Endothelial cell of hepatic sinusoid (primary cell): ENCODE measurements at regions not wholly inside any gene's neighbourhood (a gene's known extent, or its start where the extent isn't known, plus 50 kb on each side); places are given as distances from the start of the nearest gene placed in this dataset.
"Not testable (repeated sequence)": the region's sequence is repeated elsewhere in the genome, so short reads cannot be mapped to it uniquely, and the experiment has no call there.

Experiments used
- in situ Hi-C: cut with HindIII; loops from 2 replicates; pipeline ENCODE4 v1.10.0; 2017; ENCODE audit warnings: low sequenced_read_pairs

- in situ Hi-C loops, result no loop called here
Measured at GRCh38 chr17:64773386-64773835, 111.3 kb upstream of the SMURF2 start.

GRCh38 chr17:64772845-64773299, 110.8 kb upstream of the SMURF2 start:
- in situ Hi-C loops, result no loop called here

- in situ Hi-C loops, result no loop called here
Measured at GRCh38 chr17:64771980-64772844, 110.1 kb upstream of the SMURF2 start.

- in situ Hi-C loops, result no loop called here
Measured at GRCh38 chr17:64769712-64770111, 107.6 kb upstream of the SMURF2 start.

- in situ Hi-C loops, result no loop called here
Measured at GRCh38 chr17:64767269-64767997, 105.3 kb upstream of the SMURF2 start.

GRCh38 chr17:64765191-64765889, 103.2 kb upstream of the SMURF2 start:
- in situ Hi-C loops, result no loop called here

- in situ Hi-C loops, result no loop called here
Measured at GRCh38 chr17:64750891-64751677, 89.0 kb upstream of the SMURF2 start.

GRCh38 chr17:64750478-64750877, 88.4 kb upstream of the SMURF2 start:
- in situ Hi-C loops, result no loop called here

GRCh38 chr17:64749306-64749705, 87.2 kb upstream of the SMURF2 start:
- in situ Hi-C loops, result no loop called here

- in situ Hi-C loops, result no loop called here
Measured at GRCh38 chr17:64747938-64748540, 85.9 kb upstream of the SMURF2 start.

- in situ Hi-C loops, result loop anchor here (5.0 kb wide), 1 partner anchor 50 kb away; no protein-coding TSS in a partner anchor
Measured at GRCh38 chr17:64742326-64742725, 80.2 kb upstream of the SMURF2 start.

- in situ Hi-C loops, result loop anchor here (5.0 kb wide), 1 partner anchor 50 kb away; no protein-coding TSS in a partner anchor
Measured at GRCh38 chr17:64741916-64742315, 79.8 kb upstream of the SMURF2 start.

GRCh38 chr17:64741038-64741641, 79.0 kb upstream of the SMURF2 start:
- in situ Hi-C loops, result loop anchor here (5.0 kb wide), 1 partner anchor 49 kb away; no protein-coding TSS in a partner anchor

GRCh38 chr17:64739316-64740058, 77.4 kb upstream of the SMURF2 start:
- in situ Hi-C loops, result loop anchor here (5.0 kb wide), 1 partner anchor 47 kb away; no protein-coding TSS in a partner anchor

GRCh38 chr17:64736804-64737492, 74.8 kb upstream of the SMURF2 start:
- in situ Hi-C loops, result no loop called here

GRCh38 chr17:64732336-64733006, 70.4 kb upstream of the SMURF2 start:
- in situ Hi-C loops, result no loop called here

GRCh38 chr17:64730023-64730422, 67.9 kb upstream of the SMURF2 start:
- in situ Hi-C loops, result not testable (repeated sequence)

GRCh38 chr17:64729201-64729600, 67.1 kb upstream of the SMURF2 start:
- in situ Hi-C loops, result no loop called here
